ENCODE measurements at regions not wholly inside any gene's neighbourhood (a gene's known extent, or its start where the extent isn't known, plus 50 kb on each side); places are given as distances from the start of the nearest gene placed in this dataset.
"Not testable (repeated sequence)": the region's sequence is repeated elsewhere in the genome, so short reads cannot be mapped to it uniquely, and the experiment has no call there.

GRCh38 chr4:14396183-14396582, 606.1 kb upstream of the CPEB2 start:
- DNase-seq = no peak

DNA sequence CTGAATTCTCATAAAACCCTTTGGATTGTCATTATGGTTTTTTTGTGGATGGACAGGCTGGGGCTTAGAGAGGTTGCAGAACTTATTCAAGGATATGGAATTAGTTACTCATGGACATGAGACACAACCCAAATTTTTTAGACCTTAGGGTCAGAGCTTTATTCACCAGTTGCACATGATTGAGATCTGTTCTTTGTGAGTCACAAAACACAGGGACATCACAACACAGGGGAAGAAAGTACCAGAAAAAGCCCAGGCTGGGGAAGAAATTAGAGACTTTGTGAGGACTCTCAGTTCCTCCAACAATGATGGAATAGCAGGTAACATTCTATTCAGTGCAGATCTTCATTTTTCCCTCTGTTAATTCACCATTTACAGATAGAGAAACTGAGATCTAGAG, 602.4 kb upstream of the CPEB2 start:
- no peak for DNase-seq

GRCh38 chr4:14400307-14400706, 602.0 kb upstream of the CPEB2 start:
- no peak for DNase-seq

- DNase-seq = no peak
Measured at GRCh38 chr4:14403132-14403531, 599.1 kb upstream of the CPEB2 start.

DNA sequence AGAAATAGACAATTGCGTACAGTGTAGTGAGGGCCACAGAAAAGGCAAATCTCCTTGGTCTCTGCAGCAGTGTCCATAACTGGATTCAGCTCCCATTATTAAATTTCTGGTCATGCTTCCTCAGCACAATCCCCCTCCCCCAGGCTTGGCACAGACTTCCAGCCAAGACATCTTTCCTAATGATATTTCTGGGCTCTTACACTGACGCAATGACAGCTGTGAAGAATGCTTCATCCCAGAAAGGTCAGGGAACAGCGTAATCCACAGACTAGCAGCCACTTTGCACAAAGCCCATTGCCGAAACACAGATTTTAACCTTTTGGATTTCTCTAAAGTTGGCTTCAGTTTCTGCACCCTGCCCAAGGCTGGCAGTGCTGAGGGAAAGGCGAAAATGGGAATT, 597.6 kb upstream of the CPEB2 start:
- no peak for DNase-seq

DNA sequence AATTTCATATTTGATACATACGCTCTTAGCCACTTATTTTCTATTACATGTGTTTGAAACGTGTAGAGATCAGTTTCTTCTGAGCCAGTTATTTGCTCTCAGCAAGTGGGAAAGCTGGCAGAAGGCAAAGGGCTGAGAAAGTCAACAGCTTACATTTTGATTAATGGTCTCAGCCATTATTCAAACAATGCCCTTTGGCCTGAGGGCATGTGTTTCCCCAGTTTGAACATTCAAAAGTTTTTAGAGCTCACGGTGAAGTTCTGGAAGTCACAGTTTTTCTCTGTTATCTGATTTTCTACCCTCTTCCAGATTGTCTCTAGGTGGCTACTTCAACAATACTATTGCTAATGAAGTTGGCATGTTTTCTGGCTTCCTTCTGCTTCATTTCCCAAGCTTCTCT, 591.8 kb upstream of the CPEB2 start:
- DNase-seq = no peak

DNA sequence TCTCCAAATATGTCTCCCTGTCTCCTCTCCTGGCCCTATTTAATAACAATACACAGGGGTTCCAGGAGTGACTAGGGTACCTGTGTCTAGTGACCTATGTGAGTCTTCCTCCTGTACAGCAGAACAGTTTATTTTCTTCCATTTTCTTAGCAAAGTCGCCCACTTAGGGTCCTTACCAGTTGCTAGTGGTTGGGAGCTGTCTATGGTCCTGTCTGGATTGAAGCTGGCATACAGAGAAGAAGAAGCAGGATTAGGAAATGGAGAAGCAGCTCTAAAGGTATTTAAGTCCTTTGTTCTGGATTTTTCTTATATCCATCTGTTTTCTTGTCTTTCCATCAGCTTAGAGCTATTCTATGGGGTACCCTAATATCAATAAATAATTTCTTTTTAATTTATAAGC, 587.1 kb upstream of the CPEB2 start:
- DNase-seq = no peak

GRCh38 chr4:14419516-14419915, 582.8 kb upstream of the CPEB2 start:
- no peak for DNase-seq

- DNase-seq = not testable (repeated sequence)
Measured at GRCh38 chr4:14426297-14426696, 576.0 kb upstream of the CPEB2 start.

DNA sequence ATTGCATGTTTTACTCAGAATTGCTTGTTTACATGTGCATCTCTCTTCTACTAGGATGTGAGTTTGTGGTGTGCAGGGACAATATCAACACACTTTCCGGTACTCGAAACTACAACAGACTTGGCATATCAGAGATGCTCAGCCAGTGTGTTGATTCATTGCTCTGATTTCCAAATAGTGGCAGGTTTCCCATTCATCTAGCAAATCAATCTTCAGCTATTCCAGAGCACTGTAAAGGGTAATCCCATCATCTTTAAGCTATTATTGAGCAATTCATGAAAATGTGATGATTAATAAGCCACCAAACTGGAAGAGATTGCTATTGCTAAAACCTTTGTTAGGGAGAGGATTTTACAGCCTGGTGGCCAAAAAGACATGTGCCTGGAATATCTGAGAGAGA, 574.2 kb upstream of the CPEB2 start:
- DNase-seq = no peak

DNA sequence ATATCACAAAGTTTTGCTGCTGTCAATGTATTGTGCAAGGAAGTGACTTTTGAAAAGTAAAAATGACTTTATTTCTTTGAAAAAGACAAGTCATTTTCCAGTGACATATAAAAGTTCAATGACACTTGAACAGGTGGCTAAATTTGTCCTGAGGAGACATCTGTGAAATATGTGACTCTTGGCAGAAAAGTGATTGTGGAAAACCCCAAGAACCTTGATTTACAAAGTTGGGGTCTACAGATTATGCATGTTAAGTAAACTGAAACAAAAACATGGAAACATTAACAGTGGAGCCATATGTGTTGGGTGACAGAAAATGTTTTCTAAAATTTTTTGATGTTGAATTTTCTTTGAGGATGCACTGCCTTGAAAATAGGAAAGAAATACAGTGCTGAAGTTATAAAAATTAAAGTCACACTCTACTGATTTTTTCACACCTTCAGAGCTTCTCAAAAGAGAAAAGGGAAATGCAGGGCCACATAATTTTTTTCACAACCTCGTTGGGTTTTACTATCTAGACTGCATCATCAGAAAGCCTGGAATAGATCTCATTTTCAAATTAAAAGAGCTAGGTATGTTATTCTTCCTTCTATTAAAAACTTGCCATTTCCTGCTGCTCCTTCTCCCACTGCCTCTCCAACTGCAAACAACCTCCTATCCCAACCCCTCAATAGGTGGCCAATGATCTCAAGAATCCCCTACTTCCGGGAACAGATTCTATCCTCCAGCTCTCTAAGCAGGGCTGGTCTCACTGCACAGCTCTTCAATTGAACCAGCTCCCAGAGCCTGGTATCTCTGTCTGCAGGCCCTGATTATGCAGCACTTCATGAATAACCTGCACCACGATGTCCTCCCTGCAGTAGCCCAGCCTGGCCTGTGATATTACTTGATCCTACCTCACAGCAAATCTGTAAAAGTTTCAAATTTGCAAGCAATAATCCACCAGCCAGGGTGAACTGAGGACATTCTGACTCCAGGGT, 570.8 kb upstream of the CPEB2 start:
- no peak for DNase-seq

DNA sequence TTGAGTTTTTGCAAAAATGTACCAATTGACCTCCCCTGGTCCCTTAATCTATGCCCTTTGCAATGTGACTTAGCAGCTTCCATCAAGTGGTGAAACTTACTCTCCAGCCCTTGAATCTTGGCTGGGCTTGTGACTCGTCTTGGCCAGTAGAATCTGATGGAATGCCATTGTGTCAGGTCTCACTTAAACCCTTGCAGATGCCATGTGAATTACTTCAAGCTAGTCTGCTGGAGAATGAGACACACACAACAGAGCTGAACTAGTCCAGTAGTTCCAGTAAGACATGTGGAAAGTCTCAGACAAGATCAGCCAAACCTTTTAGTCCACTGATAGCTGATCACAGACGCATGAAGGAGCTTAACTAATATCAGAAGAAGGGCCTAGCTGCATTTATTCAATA, 567.8 kb upstream of the CPEB2 start:
- DNase-seq = no peak

GRCh38 chr4:14434916-14435315, 567.4 kb upstream of the CPEB2 start:
- no peak for DNase-seq

DNA sequence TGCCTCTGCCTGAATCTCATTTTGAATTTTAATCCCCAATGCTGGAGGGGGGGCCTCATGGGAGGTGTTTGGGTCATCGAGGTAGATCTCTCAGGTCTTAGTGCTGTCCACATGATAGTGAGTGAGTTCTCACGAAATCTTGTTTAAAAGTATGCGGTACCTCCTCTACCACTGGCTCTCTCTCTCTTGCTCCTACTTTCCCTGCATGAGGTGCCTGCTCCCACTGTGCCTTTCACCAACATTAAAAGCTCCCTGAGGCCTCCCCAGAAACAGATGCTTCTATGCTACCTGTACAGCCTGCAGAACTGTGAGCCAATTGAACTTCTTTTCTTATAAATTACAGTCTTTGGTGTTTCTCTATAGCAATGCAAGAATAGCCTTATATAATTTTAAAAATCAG, 560.7 kb upstream of the CPEB2 start:
- no peak for DNase-seq

- no peak for DNase-seq
Measured at GRCh38 chr4:14445882-14446281, 556.4 kb upstream of the CPEB2 start.

GRCh38 chr4:14446311-14446710, 556.0 kb upstream of the CPEB2 start:
- no peak for DNase-seq

DNA sequence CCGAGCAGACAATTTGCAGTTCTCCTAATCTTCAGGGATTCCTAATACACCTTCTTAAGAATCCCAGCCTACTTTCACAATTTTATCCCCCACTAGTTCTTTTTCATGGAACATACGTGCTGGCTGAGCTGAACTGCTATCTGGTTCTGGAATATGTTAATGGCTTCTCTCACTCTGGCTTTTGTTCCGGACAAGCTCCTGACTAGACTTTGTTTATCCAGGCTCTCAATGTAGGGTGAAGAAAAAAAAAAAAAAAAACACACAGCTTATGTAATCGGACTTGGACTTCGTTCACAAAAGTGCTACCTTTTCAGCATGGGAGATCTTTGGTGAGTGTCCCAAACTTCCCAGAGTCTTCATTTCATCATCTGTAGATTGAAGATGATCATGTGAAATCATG, 555.4 kb upstream of the CPEB2 start:
- no peak for DNase-seq

- DNase-seq = no peak
Measured at GRCh38 chr4:14449308-14449707, 553.0 kb upstream of the CPEB2 start.

GRCh38 chr4:14452001-14452400, 550.3 kb upstream of the CPEB2 start:
- no peak for DNase-seq

DNA sequence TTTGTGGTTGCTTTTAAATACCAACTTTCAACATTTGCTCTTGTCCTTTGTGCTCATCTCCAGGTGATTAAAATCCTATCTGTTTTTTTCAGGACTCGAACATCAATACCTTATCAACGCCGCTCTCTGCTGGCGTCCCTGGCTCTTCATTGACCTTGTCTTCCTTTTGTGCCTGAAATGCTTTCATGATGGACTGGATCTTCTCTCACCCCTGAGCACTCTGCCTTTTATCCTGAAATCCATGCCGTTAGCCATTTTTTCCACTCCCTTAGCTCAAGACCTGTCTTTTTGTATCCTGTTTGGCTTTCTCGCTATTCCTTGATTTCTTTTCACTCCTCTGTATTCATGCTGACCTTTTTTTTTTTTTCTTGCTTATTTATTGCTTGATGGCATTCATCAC, 549.5 kb upstream of the CPEB2 start:
- no peak for DNase-seq

DNA sequence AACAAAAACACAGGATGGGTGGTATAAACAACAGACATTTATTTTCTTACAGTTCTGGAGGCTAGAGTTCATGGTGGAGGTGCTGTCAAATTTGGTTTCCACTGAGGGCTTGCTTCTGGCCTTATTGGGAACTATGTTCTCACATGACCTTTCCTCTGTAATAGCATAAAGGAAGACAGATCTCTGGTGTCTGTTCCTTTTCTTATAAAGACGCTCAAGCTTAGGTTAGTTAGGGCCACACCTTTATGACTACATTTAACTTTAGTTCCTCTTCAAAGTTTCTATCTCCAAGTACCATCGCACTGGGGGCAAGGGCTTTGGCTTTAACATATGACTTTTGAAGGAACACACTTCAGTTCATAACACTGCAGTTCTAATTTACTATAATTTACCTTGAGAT, 543.8 kb upstream of the CPEB2 start:
- no peak for DNase-seq

- DNase-seq = no peak
Measured at GRCh38 chr4:14465057-14465456, 537.2 kb upstream of the CPEB2 start.

GRCh38 chr4:14465507-14465906, 536.8 kb upstream of the CPEB2 start:
- DNase-seq = no peak

GRCh38 chr4:14478504-14478903, 523.8 kb upstream of the CPEB2 start:
- DNase-seq = no peak

- no peak for DNase-seq
Measured at GRCh38 chr4:14496408-14496807, 505.9 kb upstream of the CPEB2 start.

Data from NCI-H187 treated with DMSO at 0.1 percent for 48 hours (cell line).